ENCODE measurements at regions not wholly inside any gene's neighbourhood (a gene's known extent, or its start where the extent isn't known, plus 50 kb on each side); places are given as distances from the start of the nearest gene placed in this dataset.

DNA sequence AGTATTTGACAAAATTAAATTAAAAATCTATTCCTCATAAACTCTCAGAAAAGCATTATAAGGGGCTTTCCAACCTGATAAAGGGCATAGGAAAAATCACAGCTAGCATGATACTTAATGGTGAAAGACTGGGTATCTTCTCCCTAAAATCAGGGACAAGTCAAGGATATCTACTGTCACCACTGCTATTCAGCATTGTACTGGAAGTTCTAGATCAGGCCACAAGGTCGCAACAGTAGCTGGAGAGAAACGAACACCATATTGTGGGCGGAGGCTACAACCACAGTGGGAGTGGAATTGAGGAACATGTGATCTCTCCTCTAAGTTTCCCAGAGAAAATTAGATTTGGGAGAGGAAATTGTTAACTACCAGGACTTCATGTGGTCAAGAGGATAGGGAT lies 70.0 kb upstream of the NAMPT start:
- DNase-seq (ENCODE audit: insufficient read length, low spot score): no peak
- no peak for FAIRE-seq
- no peak for TF ChIP-seq CTCF (IDR thresholded peaks at IDR 0.05; ENCODE audit: insufficient read depth, missing control alignments)

- DNase-seq (ENCODE audit: insufficient read length, low spot score) (no peak), FAIRE-seq (no peak)
- TF ChIP-seq CTCF (IDR thresholded peaks at IDR 0.05; ENCODE audit: insufficient read depth, missing control alignments): no peak
These were observed 69.2 kb upstream of the NAMPT start for GRCh38 chr7:106353944-106354343.

DNA sequence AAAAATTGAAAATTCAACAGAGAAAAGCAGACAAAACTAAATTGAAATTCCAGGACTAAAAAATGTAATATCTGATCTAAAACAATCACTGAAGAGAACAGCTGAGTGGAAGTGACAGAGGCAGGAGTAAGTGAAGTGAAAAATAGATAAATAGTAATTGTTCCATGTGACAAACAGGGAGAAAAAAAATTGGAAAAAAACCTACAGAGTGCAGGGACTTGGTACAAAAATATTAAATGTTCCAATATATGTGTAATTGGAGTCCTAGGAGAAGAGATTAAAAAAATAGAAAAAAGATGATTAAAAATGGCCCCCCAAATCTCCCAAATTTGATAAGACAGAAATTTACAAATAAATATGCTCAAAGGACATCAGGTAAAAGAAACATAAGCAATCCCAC lies 63.4 kb upstream of the NAMPT start:
- DNase-seq (ENCODE audit: insufficient read length, low spot score) (no peak), FAIRE-seq (no peak)
- no peak for TF ChIP-seq CTCF (IDR thresholded peaks at IDR 0.05; ENCODE audit: insufficient read depth, missing control alignments)

GRCh38 chr7:106347229-106347833 lies 62.5 kb upstream of the NAMPT start:
- FAIRE-seq: no peak
- TF ChIP-seq CTCF (IDR thresholded peaks at IDR 0.05; ENCODE audit: insufficient read depth, missing control alignments): no peak

GRCh38 chr7:106346678-106347217 lies 62.0 kb upstream of the NAMPT start:
- no peak for FAIRE-seq
- DNase-seq (ENCODE audit: insufficient read length, low spot score): no peak
- no peak for TF ChIP-seq CTCF (IDR thresholded peaks at IDR 0.05; ENCODE audit: insufficient read depth, missing control alignments)

More at GRCh38 chr7:106347229-106347833, 62.5 kb upstream of the NAMPT start:
- DNase-seq (ENCODE audit: insufficient read length, low spot score): no peak

DNA sequence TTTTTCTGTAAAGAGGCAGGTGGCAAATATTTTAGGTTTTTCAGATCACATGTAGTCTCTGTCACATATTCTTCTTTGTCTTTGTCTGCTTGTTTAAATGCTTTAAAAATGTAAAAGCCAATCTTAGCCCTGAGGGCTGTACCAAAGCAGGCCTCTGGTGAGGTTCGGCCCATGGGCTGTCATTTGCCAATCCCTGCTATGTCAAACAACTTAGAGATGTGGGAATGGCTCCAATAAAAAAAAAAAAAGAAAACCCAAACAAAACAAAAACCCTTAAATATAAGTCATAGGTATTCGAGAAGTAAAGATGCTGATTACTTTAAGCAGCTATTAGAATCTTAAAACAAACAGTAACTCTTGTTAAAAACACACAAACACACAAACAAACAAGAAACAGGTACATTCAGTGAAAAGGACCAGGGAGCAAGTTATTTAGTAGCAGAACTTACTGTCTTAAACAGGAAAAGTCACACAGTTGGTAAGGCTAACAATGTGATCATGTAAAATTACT lies 61.4 kb upstream of the NAMPT start:
- FAIRE-seq: no peak
- no peak for TF ChIP-seq CTCF (IDR thresholded peaks at IDR 0.05; ENCODE audit: insufficient read depth, missing control alignments)
- no peak for DNase-seq (ENCODE audit: insufficient read length, low spot score)

- no peak for DNase-seq (ENCODE audit: insufficient read length, low spot score)
- no peak for TF ChIP-seq CTCF (IDR thresholded peaks at IDR 0.05; ENCODE audit: insufficient read depth, missing control alignments)
- FAIRE-seq: no peak
These were observed 60.8 kb upstream of the NAMPT start for GRCh38 chr7:106345421-106346166.
